ENCODE measurements at regions not wholly inside any gene's neighbourhood (a gene's known extent, or its start where the extent isn't known, plus 50 kb on each side); places are given as distances from the start of the nearest gene placed in this dataset.

GRCh38 chr13:89520468-89520867 lies 1827.0 kb upstream of the MIR17HG start:
- TF ChIP-seq, protein P1, sequence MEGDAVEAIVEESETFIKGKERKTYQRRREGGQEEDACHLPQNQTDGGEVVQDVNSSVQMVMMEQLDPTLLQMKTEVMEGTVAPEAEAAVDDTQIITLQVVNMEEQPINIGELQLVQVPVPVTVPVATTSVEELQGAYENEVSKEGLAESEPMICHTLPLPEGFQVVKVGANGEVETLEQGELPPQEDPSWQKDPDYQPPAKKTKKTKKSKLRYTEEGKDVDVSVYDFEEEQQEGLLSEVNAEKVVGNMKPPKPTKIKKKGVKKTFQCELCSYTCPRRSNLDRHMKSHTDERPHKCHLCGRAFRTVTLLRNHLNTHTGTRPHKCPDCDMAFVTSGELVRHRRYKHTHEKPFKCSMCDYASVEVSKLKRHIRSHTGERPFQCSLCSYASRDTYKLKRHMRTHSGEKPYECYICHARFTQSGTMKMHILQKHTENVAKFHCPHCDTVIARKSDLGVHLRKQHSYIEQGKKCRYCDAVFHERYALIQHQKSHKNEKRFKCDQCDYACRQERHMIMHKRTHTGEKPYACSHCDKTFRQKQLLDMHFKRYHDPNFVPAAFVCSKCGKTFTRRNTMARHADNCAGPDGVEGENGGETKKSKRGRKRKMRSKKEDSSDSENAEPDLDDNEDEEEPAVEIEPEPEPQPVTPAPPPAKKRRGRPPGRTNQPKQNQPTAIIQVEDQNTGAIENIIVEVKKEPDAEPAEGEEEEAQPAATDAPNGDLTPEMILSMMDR (IDR thresholded peaks at IDR 0.05) = no peak
- TF ChIP-seq POLR2A (IDR thresholded peaks at IDR 0.05) (no peak), EP300 (IDR thresholded peaks at IDR 0.05) (no peak)

All from ovary (tissue), 3 donors.